ENCODE measurements at regions not wholly inside any gene's neighbourhood (a gene's known extent, or its start where the extent isn't known, plus 50 kb on each side); places are given as distances from the start of the nearest gene placed in this dataset.

GRCh38 chr2:216286616-216287231, 85.6 kb downstream of the MARCHF4 start:
- Mint-ChIP-seq H3K4me1 (no peaks in the 10 kb centered on the region), H3K9me3 (ENCODE audit: insufficient read depth) (no peaks in the 10 kb centered on the region), H3K27me3 (peaks cover 13% of the 10 kb centered on the region), H3K27ac (no peak overlapping the region), H3K4me3 (no peak overlapping the region)
- no peaks in the 10 kb centered on the region for H3K79me2 ChIP-seq (ENCODE audit: control insufficient read depth, insufficient read depth, low read length)
- no peak overlapping the region for H3K4me2 ChIP-seq (replicated peaks; ENCODE audit: low read depth, low read length, poor library complexity, severe bottlenecking)
- peaks cover 0 to 4% (median 0%) of the 10 kb centered on the region in 4 experiments for H3K27me3 ChIP-seq (replicated peaks in 1 of 4; ENCODE audit: control extremely low read depth in 1 of 4, control insufficient read depth in 3 of 4, insufficient read depth in 4 of 4, low read length in 3 of 4)
- intact Hi-C loops (cut with micrococcal nuclease): no loop called here
- H4K20me1 ChIP-seq (ENCODE audit: control insufficient read depth, insufficient read depth, low read length, poor library complexity, severe bottlenecking): no peaks in the 10 kb centered on the region
- no peak overlapping the region for H3K4me3 ChIP-seq (ENCODE audit: control extremely low read depth in 1 of 5, extremely low read depth in 1 of 5, insufficient read depth in 1 of 5, low read depth in 2 of 5, low read length in 4 of 5)
- H3K9me3 ChIP-seq (ENCODE audit: control extremely low read depth in 1 of 3, control insufficient read depth in 2 of 3, insufficient read depth in 1 of 3, low read length in 2 of 3): no peaks in the 10 kb centered on the region
- H3K27ac ChIP-seq (ENCODE audit: low read length in 2 of 2): no peak overlapping the region
- 100% methylated on average over 1 of the region's 8 CpGs for WGBS (ENCODE audit: insufficient coverage)
- TF ChIP-seq EZH2 (IDR thresholded peaks at IDR 0.05; ENCODE audit: borderline replicate concordance, insufficient read depth, low read depth, low read length, poor library complexity, severe bottlenecking) (no peak), CTCF (IDR thresholded peaks at IDR 0.05) (no peak)
- H3K9ac ChIP-seq (ENCODE audit: low read length): no peak overlapping the region
- no peak overlapping the region for H2AFZ ChIP-seq (ENCODE audit: insufficient read depth, low read depth, low read length, poor library complexity, severe bottlenecking)
- H3K4me1 ChIP-seq (ENCODE audit: control insufficient read depth in 2 of 2, insufficient read depth in 2 of 2, low read length in 2 of 2): no peaks in the 10 kb centered on the region
- ChIA-PET CTCF (no interaction called here), POLR2A (no interaction called here)
- no peak for ATAC-seq (ENCODE audit: low read depth)
- no peaks in the 10 kb centered on the region for H3K36me3 ChIP-seq (replicated peaks in 1 of 2; ENCODE audit: control extremely low read depth in 1 of 2, control insufficient read depth in 1 of 2, extremely low read depth in 1 of 2, insufficient read depth in 2 of 2, low read length in 1 of 2)
- no peak for DNase-seq

GRCh38 chr2:216285701-216286100, 86.6 kb downstream of the MARCHF4 start:
- POLR2A ChIA-PET: no interaction called here
- Histone ChIP-seq H3K4me1 (ENCODE audit: control insufficient read depth in 2 of 2, insufficient read depth in 2 of 2, low read length in 2 of 2) (no peaks in the 10 kb centered on the region), H3K4me3 (ENCODE audit: control extremely low read depth in 1 of 5, extremely low read depth in 1 of 5, insufficient read depth in 1 of 5, low read depth in 2 of 5, low read length in 4 of 5) (no peak overlapping the region), H3K9me3 (ENCODE audit: control extremely low read depth in 1 of 3, control insufficient read depth in 2 of 3, insufficient read depth in 1 of 3, low read length in 2 of 3) (no peaks in the 10 kb centered on the region), H3K9ac (ENCODE audit: low read length) (no peak overlapping the region), H4K20me1 (ENCODE audit: control insufficient read depth, insufficient read depth, low read length, poor library complexity, severe bottlenecking) (no peaks in the 10 kb centered on the region), H2AFZ (ENCODE audit: insufficient read depth, low read depth, low read length, poor library complexity, severe bottlenecking) (no peak overlapping the region), H3K4me2 (replicated peaks; ENCODE audit: low read depth, low read length, poor library complexity, severe bottlenecking) (no peak overlapping the region), H3K79me2 (ENCODE audit: control insufficient read depth, insufficient read depth, low read length) (no peaks in the 10 kb centered on the region), H3K27ac (ENCODE audit: low read length in 2 of 2) (no peak overlapping the region), H3K36me3 (replicated peaks in 1 of 2; ENCODE audit: control extremely low read depth in 1 of 2, control insufficient read depth in 1 of 2, extremely low read depth in 1 of 2, insufficient read depth in 2 of 2, low read length in 1 of 2) (no peaks in the 10 kb centered on the region), H3K27me3 (replicated peaks in 1 of 4; ENCODE audit: control extremely low read depth in 1 of 4, control insufficient read depth in 3 of 4, insufficient read depth in 4 of 4, low read length in 3 of 4) (peaks cover 0 to 4% (median 0%) of the 10 kb centered on the region in 4 experiments)
- WGBS (ENCODE audit: insufficient coverage): 67% methylated on average over 7 of the region's 7 CpGs
- Mint-ChIP-seq H3K27me3 (peaks cover 13% of the 10 kb centered on the region), H3K27ac (no peak overlapping the region), H3K4me3 (no peak overlapping the region), H3K9me3 (ENCODE audit: insufficient read depth) (no peaks in the 10 kb centered on the region), H3K4me1 (no peaks in the 10 kb centered on the region)
- TF ChIP-seq EZH2 (IDR thresholded peaks at IDR 0.05; ENCODE audit: borderline replicate concordance, insufficient read depth, low read depth, low read length, poor library complexity, severe bottlenecking): no peak
- TF ChIP-seq CTCF (IDR thresholded peaks at IDR 0.05): no peak
- DNase-seq (no peak), ATAC-seq (ENCODE audit: low read depth) (no peak)
- CTCF ChIA-PET: no interaction called here
- intact Hi-C loops (cut with micrococcal nuclease): no loop called here

Measured in B cell (primary cell).